Esophagus squamous epithelium (tissue), 5 donors: ENCODE measurements at regions not wholly inside any gene's neighbourhood (a gene's known extent, or its start where the extent isn't known, plus 50 kb on each side); places are given as distances from the start of the nearest gene placed in this dataset.
A peak's percentile ranks its signal among the peaks of the same experiment; 100 is the strongest.

ENCODE experiments used
- DNase-seq: peaks from one replicate; lab custom pipeline; 2025; lab: John Stamatoyannopoulos, UW
- H3K27ac ChIP-seq, 4 donors: fragments of 200-600 bp; sonication (generic); one replicate each; pipeline ENCODE4 v1.5.1; 2016 to 2019; ENCODE audit warnings: mild to moderate bottlenecking in 1 of 4
- H3K27me3 ChIP-seq, 4 donors: fragments of 200-600 bp; sonication (generic); 1 replicate in 3 of 4; 2 replicates in 1 of 4; pipeline versions ENCODE4 v1.5.1 to v1.6.0; 2017 to 2021; ENCODE audit warnings: antibody characterized with exemption in 1 of 4
- H3K36me3 ChIP-seq, 3 donors: fragments of 200-600 bp; sonication (generic); one replicate each; pipeline ENCODE4 v1.5.1; 2016 to 2019
- H3K4me1 ChIP-seq, 3 donors: fragments of 200-600 bp; sonication (generic); one replicate each; pipeline ENCODE4 v1.5.1; 2017 to 2019
- H3K4me3 ChIP-seq, 4 donors: fragments of 200-600 bp; sonication (generic); 1 replicate in 3 of 4; 2 replicates in 1 of 4; pipeline ENCODE4 v1.5.1; 2016 to 2019; ENCODE audit warnings: mild to moderate bottlenecking in 2 of 4, moderate library complexity in 1 of 4
- H3K9me3 ChIP-seq, 3 donors: fragments of 200-600 bp; sonication (generic); one replicate each; pipeline ENCODE4 v1.5.1; 2016 to 2019
- CTCF ChIP-seq, 6 experiments: fragments of 450-650 bp in 4 of 6; fragments of 200-600 bp in 2 of 6; sonication (generic) in 2 of 6; IDR thresholded peaks; one replicate each; pipeline ENCODE4 v1.5.1; 2016 to 2019; ENCODE audit warnings: antibody characterized with exemption in 6 of 6, mild to moderate bottlenecking in 4 of 6, moderate library complexity in 4 of 6
- POLR2A ChIP-seq, 4 donors: fragments of 450-650 bp; IDR thresholded peaks; one replicate each; pipeline ENCODE4 v1.6.1; 2017; ENCODE audit warnings: antibody characterized with exemption in 4 of 4, mild to moderate bottlenecking in 4 of 4, moderate library complexity in 3 of 4
- WGBS, 2 donors: methylation state at CpG; one replicate each; pipeline ENCODE4 v1.1.5; 2018; 5-methylcytosine and 5-hydroxymethylcytosine counted together
- intact Hi-C: fragments of 100-400 bp; cut with DNase I; formaldehyde crosslinking; loops from one replicate; pipeline ENCODE4 v1.15.0; 2022
- donor health status: DM: yes; HTN: yes; CAD: no.

- Histone ChIP-seq H3K27me3 (no peaks in the 10 kb centered on the region), H3K9me3 (no peaks in the 10 kb centered on the region), H3K27ac (no peak overlapping the region), H3K36me3 (no peaks in the 10 kb centered on the region), H3K4me1 (peaks cover 14 to 32% (median 16%) of the 10 kb centered on the region in 3 donors), H3K4me3 (no peak overlapping the region)
- 80 to 90% methylated on average over 6 to 9 of the region's 9 CpGs for WGBS, 2 donors
- intact Hi-C loops = no loop called here
- DNase-seq = no peak
- TF ChIP-seq CTCF (IDR thresholded peaks at IDR 0.05) (peak in 3 of 6 experiments; percentile 10 to 27 (median 27)), POLR2A (IDR thresholded peaks at IDR 0.05) (no peak)
Measured at GRCh38 chr3:72265256-72266015, 480.5 kb upstream of the PROK2 start.

DNA sequence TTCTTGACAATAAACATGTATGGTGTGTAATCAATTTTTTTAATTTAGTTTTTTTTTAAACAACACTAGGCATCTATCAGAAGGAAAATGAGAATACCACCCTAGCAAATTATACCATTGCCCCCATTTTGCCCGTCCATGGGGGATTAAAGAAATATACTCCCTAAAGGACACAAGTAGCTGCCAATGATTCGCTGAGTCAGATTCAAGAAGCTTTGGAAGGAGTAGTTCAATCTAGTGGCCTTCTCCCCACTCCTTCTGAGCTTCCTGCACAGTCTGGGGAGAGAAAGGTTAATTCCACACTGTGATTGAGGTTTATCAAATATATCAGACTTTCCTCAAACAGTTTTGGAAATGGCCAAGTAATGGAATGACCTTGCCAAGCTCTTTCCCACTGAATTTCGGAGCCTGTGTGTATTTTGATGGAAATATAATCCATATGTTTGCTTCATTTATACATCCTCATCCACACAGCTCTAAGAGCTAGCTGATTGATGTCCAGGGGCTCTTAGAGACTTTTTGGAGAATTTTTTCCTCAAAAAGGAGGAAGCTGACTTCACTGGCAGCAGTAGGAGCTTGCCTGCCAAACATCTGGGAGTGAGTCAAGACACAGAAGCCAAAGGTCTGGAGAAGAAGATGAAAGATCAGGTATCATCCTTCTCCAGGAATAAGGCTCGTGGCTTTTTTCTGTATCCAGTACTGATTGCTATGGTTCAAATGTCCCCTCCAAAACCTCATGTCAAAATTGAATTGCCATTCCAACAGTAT, 478.5 kb upstream of the PROK2 start:
- TF ChIP-seq POLR2A (IDR thresholded peaks at IDR 0.05) (no peak), CTCF (IDR thresholded peaks at IDR 0.05) (no peak)
- 78 to 81% methylated on average over 4 of the region's 4 CpGs for WGBS, 2 donors
- H3K4me3 ChIP-seq = no peak overlapping the region
- H3K36me3 ChIP-seq = no peaks in the 10 kb centered on the region
- H3K27ac ChIP-seq = no peak overlapping the region
- intact Hi-C loops = no loop called here
- peaks cover 0 to 14% (median 0%) of the 10 kb centered on the region in 4 donors for H3K27me3 ChIP-seq
- peaks cover 0 to 30% (median 4%) of the 10 kb centered on the region in 3 donors for H3K4me1 ChIP-seq
- DNase-seq = no peak
- H3K9me3 ChIP-seq = no peaks in the 10 kb centered on the region

- 20 to 35% methylated on average over 3 of the region's 3 CpGs for WGBS, 2 donors
- DNase-seq = no peak
- H3K27ac ChIP-seq = no peak overlapping the region
- TF ChIP-seq CTCF (IDR thresholded peaks at IDR 0.05) (no peak), POLR2A (IDR thresholded peaks at IDR 0.05) (no peak)
- no peaks in the 10 kb centered on the region for H3K36me3 ChIP-seq
- intact Hi-C loops = no loop called here
- peaks cover 0 to 20% (median 0%) of the 10 kb centered on the region in 4 donors for H3K27me3 ChIP-seq
- H3K4me1 ChIP-seq = peaks cover 0 to 32% (median 4%) of the 10 kb centered on the region in 3 donors
- no peak overlapping the region for H3K4me3 ChIP-seq
- no peaks in the 10 kb centered on the region for H3K9me3 ChIP-seq
Measured at GRCh38 chr3:72262736-72263135, 477.8 kb upstream of the PROK2 start.

GRCh38 chr3:72261566-72262564, 476.9 kb upstream of the PROK2 start:
- H3K4me1 ChIP-seq = peaks cover 0 to 34% (median 4%) of the 10 kb centered on the region in 3 donors
- H3K27ac ChIP-seq = no peak overlapping the region
- no peak overlapping the region for H3K4me3 ChIP-seq
- H3K27me3 ChIP-seq = peaks cover 0 to 21% (median 0%) of the 10 kb centered on the region in 4 donors
- DNase-seq = no peak
- no peaks in the 10 kb centered on the region for H3K9me3 ChIP-seq
- H3K36me3 ChIP-seq = no peaks in the 10 kb centered on the region
- TF ChIP-seq CTCF (IDR thresholded peaks at IDR 0.05) = no peak
- intact Hi-C loops = no loop called here
- WGBS, 2 donors = 59 to 60% methylated on average over 8 of the region's 8 CpGs
